Right lobe of liver (tissue), 6 donors: ENCODE measurements at regions not wholly inside any gene's neighbourhood (a gene's known extent, or its start where the extent isn't known, plus 50 kb on each side); places are given as distances from the start of the nearest gene placed in this dataset.

Experiments
- ATAC-seq, 4 donors: fragments of 200-7000 bp; cut with Tn5 transposase; one replicate each; pipeline ENCODE4 v1.9.1; 2020; ENCODE audit warnings: mild to moderate bottlenecking in 4 of 4, moderate library complexity in 4 of 4
- DNase-seq, 3 donors: peaks; one replicate each; pipeline ENCODE4 v3.0.0-alpha.2; 2020
- H3K27ac ChIP-seq, 3 donors: fragments of 200-600 bp; one replicate each; pipeline ENCODE4 v1.8.0; 2022
- H3K27me3 ChIP-seq, 2 donors: fragments of 200-600 bp; one replicate each; pipeline ENCODE4 v1.8.0; 2022
- H3K36me3 ChIP-seq, 4 donors: fragments of 200-600 bp; sonication (generic) in 1 of 4; one replicate each; pipeline versions ENCODE4 v1.5.1 to v1.8.0; 2017 to 2022; ENCODE audit warnings: control low read depth in 1 of 4
- H3K4me1 ChIP-seq, 4 donors: fragments of 200-600 bp; sonication (generic) in 1 of 4; one replicate each; pipeline versions ENCODE4 v1.5.1 to v1.8.0; 2017 to 2022; ENCODE audit warnings: control low read depth in 1 of 4
- H3K4me3 ChIP-seq, 3 donors: fragments of 200-600 bp; one replicate each; pipeline ENCODE4 v1.8.0; 2022
- H3K9me3 ChIP-seq, 4 donors: fragments of 200-600 bp; sonication (generic) in 1 of 4; one replicate each; pipeline versions ENCODE4 v1.5.1 to v1.8.0; 2017 to 2022; ENCODE audit warnings: control low read depth in 1 of 4
- POLR2A ChIP-seq: fragments of 450-650 bp; IDR thresholded peaks from one replicate; pipeline ENCODE4 v1.6.1; 2017; ENCODE audit warnings: antibody characterized with exemption, mild to moderate bottlenecking
- WGBS: methylation state at CpG from one replicate; pipeline ENCODE4 v1.1.6; 2018; ENCODE audit warnings: low coverage, low lambda C conversion rate; ENCODE audit not compliant: insufficient coverage; ENCODE audit errors: missing lambda C conversion rate; 5-methylcytosine and 5-hydroxymethylcytosine counted together
- intact Hi-C, 2 donors: fragments of 100-400 bp; cut with DNase I; formaldehyde crosslinking; loops; one replicate each; pipeline versions ENCODE4 v1.11.2 to v1.14.1; 2022
- TF ChIP-seq, protein P1 (sequence below), 4 donors: fragments of 200-600 bp in 3 of 4; fragments of 450-650 bp in 1 of 4; IDR thresholded peaks; one replicate each; pipeline versions ENCODE4 v1.5.1 to v1.8.0; 2016 to 2022; ENCODE audit warnings: antibody characterized with exemption in 4 of 4, mild to moderate bottlenecking in 2 of 4
- donor health status: DM: no; HTN: yes; CAD: no.
- donor health status: DM: no; HTN: no; CAD: no.
- donor health status: DM: no; HTN: no; CAD: no.
- donor health status: DM: no; HTN: yes; CAD: no.
- donor health status: DM: no; HTN: yes; CAD: no.

DNA sequence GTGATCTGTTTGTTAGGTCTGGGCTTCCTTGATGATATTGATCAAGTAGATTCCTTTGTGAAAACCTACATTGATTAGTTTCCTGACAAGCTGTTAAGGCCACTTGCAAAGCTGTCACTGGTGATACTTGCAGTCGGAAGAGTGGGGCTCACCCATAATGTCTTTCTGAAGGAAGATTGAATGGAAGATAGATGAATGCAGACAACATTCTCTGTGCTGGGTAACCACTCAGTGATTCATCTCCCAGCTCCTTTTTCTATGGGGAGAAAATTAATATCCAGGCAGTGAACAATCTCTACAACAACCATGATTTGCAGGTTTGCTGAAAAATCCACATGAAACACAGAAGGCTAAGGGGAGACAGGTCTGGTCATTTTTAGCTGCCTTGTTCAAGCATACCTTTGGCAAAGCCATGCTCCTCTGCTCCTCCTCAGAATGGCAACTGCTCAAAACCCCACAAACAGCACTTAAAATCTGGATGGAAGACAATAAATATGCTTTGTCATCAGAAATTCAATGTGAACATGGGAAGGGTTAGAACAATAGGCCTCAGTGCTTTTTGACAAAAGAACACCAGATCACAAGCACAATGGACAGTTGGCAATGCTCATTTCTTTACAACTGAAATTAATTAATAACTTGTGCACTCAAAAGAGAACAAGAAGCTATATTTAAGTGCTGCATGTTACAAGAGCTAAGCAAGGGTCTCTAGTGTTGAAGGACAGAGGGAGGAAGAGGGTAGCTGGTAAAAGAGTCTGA lies 495.4 kb downstream of the TOX3 start:
- Histone ChIP-seq H3K4me1 (peaks cover 0 to 4% (median 0%) of the 10 kb centered on the region in 4 donors), H3K27ac (no peak overlapping the region), H3K4me3 (no peak overlapping the region), H3K36me3 (no peaks in the 10 kb centered on the region), H3K9me3 (no peaks in the 10 kb centered on the region), H3K27me3 (no peaks in the 10 kb centered on the region)
- intact Hi-C loops, result no loop called here
- no peak for TF ChIP-seq POLR2A
- TF ChIP-seq, protein P1, sequence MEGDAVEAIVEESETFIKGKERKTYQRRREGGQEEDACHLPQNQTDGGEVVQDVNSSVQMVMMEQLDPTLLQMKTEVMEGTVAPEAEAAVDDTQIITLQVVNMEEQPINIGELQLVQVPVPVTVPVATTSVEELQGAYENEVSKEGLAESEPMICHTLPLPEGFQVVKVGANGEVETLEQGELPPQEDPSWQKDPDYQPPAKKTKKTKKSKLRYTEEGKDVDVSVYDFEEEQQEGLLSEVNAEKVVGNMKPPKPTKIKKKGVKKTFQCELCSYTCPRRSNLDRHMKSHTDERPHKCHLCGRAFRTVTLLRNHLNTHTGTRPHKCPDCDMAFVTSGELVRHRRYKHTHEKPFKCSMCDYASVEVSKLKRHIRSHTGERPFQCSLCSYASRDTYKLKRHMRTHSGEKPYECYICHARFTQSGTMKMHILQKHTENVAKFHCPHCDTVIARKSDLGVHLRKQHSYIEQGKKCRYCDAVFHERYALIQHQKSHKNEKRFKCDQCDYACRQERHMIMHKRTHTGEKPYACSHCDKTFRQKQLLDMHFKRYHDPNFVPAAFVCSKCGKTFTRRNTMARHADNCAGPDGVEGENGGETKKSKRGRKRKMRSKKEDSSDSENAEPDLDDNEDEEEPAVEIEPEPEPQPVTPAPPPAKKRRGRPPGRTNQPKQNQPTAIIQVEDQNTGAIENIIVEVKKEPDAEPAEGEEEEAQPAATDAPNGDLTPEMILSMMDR (IDR thresholded peaks at IDR 0.05), result no peak
- ATAC-seq, result no peak
- WGBS, result 89% methylated on average over 1 of the region's 1 CpG
- no peak for DNase-seq

DNA sequence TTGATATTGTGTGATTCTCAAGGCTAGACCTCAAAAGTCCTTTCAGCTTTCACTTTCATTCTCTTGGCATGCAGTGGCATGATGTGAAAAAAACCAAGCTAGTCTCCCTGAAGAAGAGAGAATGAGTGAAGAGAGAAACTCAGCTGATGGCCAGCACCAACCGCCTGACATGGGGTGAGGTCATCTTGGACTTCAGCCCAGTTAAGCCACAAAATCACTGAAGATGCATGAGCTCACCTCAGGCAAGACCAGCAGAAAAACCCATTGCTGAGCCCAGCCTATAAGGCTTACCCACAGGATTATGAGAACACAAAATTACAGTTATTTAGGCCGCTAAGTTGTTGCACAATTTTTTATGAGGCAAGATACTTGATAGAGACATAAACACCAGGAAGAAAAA lies 496.5 kb downstream of the TOX3 start:
- ATAC-seq, result peak; percentile 51 to 90 (median 64)
- H3K27ac ChIP-seq, result no peak overlapping the region
- no peaks in the 10 kb centered on the region for H3K27me3 ChIP-seq
- H3K4me3 ChIP-seq, result no peak overlapping the region
- intact Hi-C loops, result no loop called here
- no peaks in the 10 kb centered on the region for H3K36me3 ChIP-seq
- DNase-seq, result peak in 1 of 3 donors; percentile 32
- no peaks in the 10 kb centered on the region for H3K9me3 ChIP-seq
- 30% methylated on average over 2 of the region's 2 CpGs for WGBS
- TF ChIP-seq POLR2A, result no peak
- TF ChIP-seq, protein P1 (IDR thresholded peaks at IDR 0.05), result no peak
- peaks cover 0 to 4% (median 0%) of the 10 kb centered on the region in 4 donors for H3K4me1 ChIP-seq

DNA sequence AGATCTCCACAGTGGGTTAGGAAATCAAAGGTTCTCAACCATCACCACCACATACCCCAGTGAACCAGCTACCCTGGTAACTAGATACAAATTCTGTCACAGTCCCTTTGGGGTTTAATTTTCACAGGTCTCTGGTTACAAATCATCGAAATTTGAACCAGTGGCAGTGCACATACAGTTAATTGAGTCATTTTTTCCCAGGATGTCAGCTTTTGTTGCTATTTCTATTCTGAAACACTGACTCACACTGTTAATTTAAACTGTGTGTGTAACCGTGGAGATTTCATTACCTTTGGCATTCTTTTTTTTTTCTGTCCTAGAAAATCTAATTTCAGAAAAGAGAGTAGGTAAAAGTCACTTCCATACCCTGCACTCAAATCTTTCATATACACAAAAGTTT lies 511.5 kb downstream of the TOX3 start:
- no peaks in the 10 kb centered on the region for H3K9me3 ChIP-seq
- no peak overlapping the region for H3K27ac ChIP-seq
- 26% methylated on average over 2 of the region's 2 CpGs for WGBS
- ATAC-seq, result no peak
- no peak overlapping the region for H3K4me3 ChIP-seq
- H3K4me1 ChIP-seq, result no peaks in the 10 kb centered on the region
- no peak for TF ChIP-seq POLR2A
- TF ChIP-seq, protein P1 (IDR thresholded peaks at IDR 0.05), result no peak
- no peaks in the 10 kb centered on the region for H3K27me3 ChIP-seq
- no peaks in the 10 kb centered on the region for H3K36me3 ChIP-seq
- intact Hi-C loops, result no loop called here
- no peak for DNase-seq

DNA sequence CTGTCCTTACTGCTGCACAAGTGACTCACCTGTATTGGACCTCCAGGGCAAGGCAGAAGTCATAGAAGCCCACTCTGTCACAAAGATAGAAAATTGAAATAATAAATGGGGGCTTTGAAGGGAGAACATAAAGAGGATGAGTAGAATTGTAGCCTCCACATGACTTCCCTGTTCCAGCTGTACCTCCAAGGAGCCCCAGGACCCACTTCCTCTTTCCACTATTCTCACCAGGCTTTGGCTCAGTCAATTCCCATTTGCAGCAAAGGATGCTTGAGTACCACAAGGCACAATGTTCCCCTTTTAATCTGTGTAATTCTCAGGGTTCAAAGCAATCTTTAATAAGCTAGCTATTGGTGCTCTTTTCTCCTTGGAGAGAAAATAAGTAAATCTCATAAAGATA lies 512.1 kb downstream of the TOX3 start:
- Histone ChIP-seq H3K36me3 (no peaks in the 10 kb centered on the region), H3K27me3 (no peaks in the 10 kb centered on the region), H3K27ac (no peak overlapping the region), H3K4me1 (no peaks in the 10 kb centered on the region), H3K4me3 (no peak overlapping the region), H3K9me3 (no peaks in the 10 kb centered on the region)
- ATAC-seq (no peak), DNase-seq (no peak)
- no peak for TF ChIP-seq POLR2A
- TF ChIP-seq, protein P1 (IDR thresholded peaks at IDR 0.05), result no peak
- intact Hi-C loops, result no loop called here
